IMR-90 (cell line): ENCODE measurements at regions not wholly inside any gene's neighbourhood (a gene's known extent, or its start where the extent isn't known, plus 50 kb on each side); places are given as distances from the start of the nearest gene placed in this dataset.

Source experiments
- ATAC-seq: fragments of 200-7000 bp; cut with Tn5 transposase; 2 replicates; pipeline ENCODE4 v1.9.1; 2020; ENCODE audit warnings: low read depth, mild to moderate bottlenecking, moderate library complexity
- BruUV-seq: library from RNA; stranded (reverse); fragments of 400-500 nt; replicated peaks from 2 replicates; lab custom pipeline; 2021; lab: Mats Ljungman, UMichigan
- CTCF ChIA-PET: fragments of 300-600 bp; formaldehyde crosslinking; extraction: SDS; loops from one replicate; lab custom pipeline; 2021; ENCODE audit warnings: antibody characterized with exemption; lab: Yijun Ruan, JAX
- POLR2A ChIA-PET: fragments of 300-600 bp; sonication (Branson Sonifier 250); formaldehyde crosslinking; loops from one replicate; lab custom pipeline; 2022; ENCODE audit warnings: antibody characterized with exemption; ENCODE audit not compliant: unreplicated experiment; lab: Charles Lee
- DNase-seq: peaks from one replicate; pipeline ENCODE4 v3.0.0; 2013
- H2AFZ ChIP-seq: replicated peaks from 2 replicates; pipeline ENCODE3; 2013; ENCODE audit warnings: low read length, mild to moderate bottlenecking; ENCODE audit not compliant: poor library complexity
- H2AK5ac ChIP-seq: 2 replicates; pipeline ENCODE4 v1.6.1; 2013; ENCODE audit warnings: low read depth, low read length, inconsistent platforms
- H2AK9ac ChIP-seq: replicated peaks from 2 replicates; pipeline ENCODE3; 2013; ENCODE audit warnings: mild to moderate bottlenecking, low read depth, low read length, moderate library complexity; ENCODE audit not compliant: poor library complexity
- H2BK120ac ChIP-seq: 2 replicates; pipeline ENCODE4 v1.6.1; 2013; ENCODE audit warnings: low read depth, low read length, inconsistent platforms
- H2BK15ac ChIP-seq: 3 replicates; pipeline ENCODE4 v1.6.1; 2013; ENCODE audit warnings: low read depth, low read length, inconsistent platforms
- H2BK20ac ChIP-seq: 2 replicates; pipeline ENCODE4 v1.6.1; 2013; ENCODE audit warnings: low read depth, mild to moderate bottlenecking, inconsistent platforms, low read length, moderate library complexity
- H2BK5ac ChIP-seq: 2 replicates; pipeline ENCODE4 v1.6.1; 2013; ENCODE audit warnings: mild to moderate bottlenecking, low read depth, low read length, inconsistent platforms; ENCODE audit not compliant: poor library complexity, severe bottlenecking
- H3K14ac ChIP-seq: replicated peaks from 2 replicates; pipeline ENCODE4 v1.6.1; 2013; ENCODE audit warnings: low read depth, low read length, inconsistent platforms
- H3K18ac ChIP-seq: 2 replicates; pipeline ENCODE4 v1.6.1; 2013; ENCODE audit warnings: low read depth, low read length, control low read depth
- H3K23ac ChIP-seq: 2 replicates; pipeline ENCODE4 v1.6.1; 2013; ENCODE audit warnings: low read depth, low read length, inconsistent platforms
- H3K27ac ChIP-seq: 2 replicates; pipeline ENCODE4 v1.5.1; 2013; ENCODE audit warnings: mild to moderate bottlenecking, control low read depth, low read length; ENCODE audit not compliant: insufficient read depth
- H3K27me3 ChIP-seq: 2 replicates; pipeline ENCODE4 v1.6.1; 2013; ENCODE audit warnings: low read length; ENCODE audit not compliant: control insufficient read depth, insufficient read depth
- H3K36me3 ChIP-seq: 2 replicates; pipeline ENCODE4 v1.6.1; 2013; ENCODE audit warnings: low read length, mixed read lengths; ENCODE audit not compliant: control insufficient read depth, insufficient read depth
- H3K4ac ChIP-seq: 2 replicates; pipeline ENCODE4 v1.6.1; 2013; ENCODE audit warnings: low read depth, low read length, inconsistent platforms
- H3K4me1 ChIP-seq: 2 replicates; pipeline ENCODE4 v1.6.1; 2013; ENCODE audit warnings: low read length, mixed read lengths; ENCODE audit not compliant: control insufficient read depth, insufficient read depth
- H3K4me2 ChIP-seq: 2 replicates; pipeline ENCODE4 v1.6.1; 2013; ENCODE audit warnings: low read depth, mild to moderate bottlenecking, control low read depth, low read length, moderate library complexity
- H3K4me3 ChIP-seq: 2 replicates; pipeline ENCODE4 v1.5.1; 2013; ENCODE audit warnings: low read depth, mild to moderate bottlenecking, control low read depth, low read length, moderate library complexity; ENCODE audit not compliant: insufficient read depth
- H3K56ac ChIP-seq: 2 replicates; pipeline ENCODE4 v1.6.1; 2013; ENCODE audit warnings: low read length, inconsistent platforms; ENCODE audit not compliant: insufficient read depth; ENCODE audit errors: extremely low read depth
- H3K79me1 ChIP-seq, 2 experiments: 2 replicates each; pipeline ENCODE4 v1.6.1; 2013; ENCODE audit warnings: low read length in 2 of 2, inconsistent platforms in 1 of 2, low read depth in 1 of 2
- H3K9ac ChIP-seq: 2 replicates; pipeline ENCODE4 v1.6.1; 2013; ENCODE audit warnings: low read depth, low read length, control low read depth
- H3K9me1 ChIP-seq: 2 replicates; pipeline ENCODE4 v1.6.1; 2013; ENCODE audit warnings: low read length, inconsistent platforms; ENCODE audit not compliant: insufficient read depth
- H3K9me3 ChIP-seq: 2 replicates; pipeline ENCODE4 v1.6.1; 2013; ENCODE audit warnings: low read length; ENCODE audit not compliant: control insufficient read depth, insufficient read depth
- H4K20me1 ChIP-seq: 2 replicates; pipeline ENCODE4 v1.6.1; 2013; ENCODE audit warnings: low read length, inconsistent platforms; ENCODE audit not compliant: insufficient read depth
- H4K5ac ChIP-seq: 2 replicates; pipeline ENCODE4 v1.6.1; 2013; ENCODE audit warnings: mild to moderate bottlenecking, low read depth, low read length, control low read depth
- H4K8ac ChIP-seq, 2 experiments: 2 replicates each; pipeline ENCODE4 v1.6.1; 2013; ENCODE audit warnings: low read depth in 2 of 2, low read length in 2 of 2, control low read depth in 1 of 2, inconsistent platforms in 1 of 2
- H4K91ac ChIP-seq: 2 replicates; pipeline ENCODE4 v1.6.1; 2013; ENCODE audit warnings: low read depth, low read length, inconsistent platforms; ENCODE audit not compliant: insufficient read depth
- BHLHE40 ChIP-seq: fragments of 150-350 bp; IDR thresholded peaks from 2 replicates; pipeline ENCODE4 v1.6.1; 2016; ENCODE audit warnings: mild to moderate bottlenecking, low read depth, low read length
- CEBPB ChIP-seq: IDR thresholded peaks from 2 replicates; pipeline ENCODE4 v1.6.1; 2012; ENCODE audit warnings: low read depth, low read length, improper control_type of control experiment
- FOS ChIP-seq: fragments of 150-350 bp; IDR thresholded peaks from 2 replicates; pipeline ENCODE4 v1.6.1; 2016; ENCODE audit warnings: low read depth, low read length
- MAFK ChIP-seq: IDR thresholded peaks from 2 replicates; pipeline ENCODE4 v1.6.1; 2012; ENCODE audit warnings: low read depth, low read length, improper control_type of control experiment
- NFE2L2 ChIP-seq: fragments of 150-350 bp; IDR thresholded peaks from 2 replicates; pipeline ENCODE4 v1.6.1; 2016; ENCODE audit warnings: low read depth, mild to moderate bottlenecking, low read length
- RCOR1 ChIP-seq: IDR thresholded peaks from 2 replicates; pipeline ENCODE4 v1.6.1; 2012; ENCODE audit warnings: mild to moderate bottlenecking, low read length, improper control_type of control experiment; ENCODE audit not compliant: insufficient replicate concordance
- WGBS, 2 experiments: methylation state at CpG; one replicate each; pipeline versions ENCODE4 v1.1.5 to v1.1.7; 2013; ENCODE audit warnings: missing lambda C conversion rate in 2 of 2; ENCODE audit not compliant: insufficient read length in 1 of 2; ENCODE audit errors: extremely low coverage in 2 of 2; 5-methylcytosine and 5-hydroxymethylcytosine counted together
- dilution Hi-C: fragments of 300-500 bp; cut with HindIII; formaldehyde crosslinking; loops from one replicate; pipeline ENCODE4 v1.14.3; 2018; ENCODE audit warnings: low sequenced_read_pairs; ENCODE audit not compliant: unreplicated experiment
- in situ Hi-C: fragments of 300-500 bp; cut with MboI; formaldehyde crosslinking; loops from 3 replicates; pipeline ENCODE4 v1.14.3; 2019; ENCODE audit warnings: low sequenced_read_pairs, inconsistent platforms, mixed read lengths
- intact Hi-C: fragments of 100-400 bp; cut with micrococcal nuclease; formaldehyde crosslinking; loops from 2 replicates; pipeline ENCODE4 v1.10.0; 2022
- TF ChIP-seq, protein P1 (sequence below): fragments of 150-350 bp; IDR thresholded peaks from 2 replicates; pipeline ENCODE4 v1.6.1; 2016; ENCODE audit warnings: low read depth, mild to moderate bottlenecking, low read length, moderate library complexity, borderline replicate concordance

DNA sequence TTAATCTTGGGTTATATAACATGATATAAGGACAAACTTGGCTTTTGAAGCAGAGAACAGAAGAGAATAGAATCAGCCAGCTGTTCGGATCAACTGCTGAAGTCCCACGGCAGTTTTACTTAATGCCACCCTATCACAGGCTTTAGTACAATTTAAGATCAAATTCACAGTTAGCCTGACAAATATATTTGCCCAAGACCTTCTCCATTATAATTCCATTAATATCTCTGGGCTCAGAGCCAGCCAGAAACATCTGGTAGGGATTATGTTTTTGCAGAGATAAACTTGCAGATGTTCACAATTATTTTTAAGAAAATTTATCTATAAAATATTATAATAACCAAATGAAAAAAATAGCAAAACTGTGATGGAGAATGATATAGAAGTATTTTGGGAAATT, 381.4 kb downstream of the RAD51AP2 start:
- Histone ChIP-seq H4K8ac (no peak overlapping the region), H3K79me1 (no peaks in the 10 kb centered on the region), H3K14ac (no peak overlapping the region), H3K9me1 (no peaks in the 10 kb centered on the region), H3K4me3 (no peak overlapping the region), H3K4ac (no peak overlapping the region), H3K27me3 (no peaks in the 10 kb centered on the region), H3K9me3 (no peaks in the 10 kb centered on the region), H4K20me1 (no peaks in the 10 kb centered on the region), H3K27ac (no peak overlapping the region), H4K91ac (no peak overlapping the region), H3K4me2 (no peak overlapping the region), H3K36me3 (no peaks in the 10 kb centered on the region), H2AK5ac (no peak overlapping the region), H3K18ac (no peak overlapping the region), H2BK15ac (no peak overlapping the region), H2BK120ac (no peak overlapping the region), H3K9ac (no peak overlapping the region), H3K56ac (no peak overlapping the region), H2BK5ac (no peak overlapping the region), H4K5ac (no peak overlapping the region), H2BK20ac (no peak overlapping the region), H3K4me1 (no peaks in the 10 kb centered on the region), H2AK9ac (no peak overlapping the region), H2AFZ (no peak overlapping the region), H3K23ac (no peak overlapping the region)
- WGBS, 2 experiments = no CpG with 5 or more reads among the region's 2 CpGs
- no peak for ATAC-seq
- ChIA-PET POLR2A (no interaction called here), CTCF (interaction anchor here (0.6 kb wide), 1 partner anchor 22 kb away, joined by 3 read pairs; no protein-coding TSS in a partner anchor)
- intact Hi-C loops = no loop called here
- no peak for DNase-seq
- dilution Hi-C loops = no loop called here
- no TSS peak for BruUV-seq
- in situ Hi-C loops = no loop called here
- TF ChIP-seq RCOR1 = no peak
- no peak for TF ChIP-seq BHLHE40
- TF ChIP-seq, protein P1, sequence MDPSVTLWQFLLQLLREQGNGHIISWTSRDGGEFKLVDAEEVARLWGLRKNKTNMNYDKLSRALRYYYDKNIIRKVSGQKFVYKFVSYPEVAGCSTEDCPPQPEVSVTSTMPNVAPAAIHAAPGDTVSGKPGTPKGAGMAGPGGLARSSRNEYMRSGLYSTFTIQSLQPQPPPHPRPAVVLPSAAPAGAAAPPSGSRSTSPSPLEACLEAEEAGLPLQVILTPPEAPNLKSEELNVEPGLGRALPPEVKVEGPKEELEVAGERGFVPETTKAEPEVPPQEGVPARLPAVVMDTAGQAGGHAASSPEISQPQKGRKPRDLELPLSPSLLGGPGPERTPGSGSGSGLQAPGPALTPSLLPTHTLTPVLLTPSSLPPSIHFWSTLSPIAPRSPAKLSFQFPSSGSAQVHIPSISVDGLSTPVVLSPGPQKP = no peak
- TF ChIP-seq FOS = no peak
- TF ChIP-seq MAFK = no peak
- TF ChIP-seq NFE2L2 = no peak
- no peak for TF ChIP-seq CEBPB
